Natural killer cell treated with Interleukin-12 subunit alpha and Interleukin-12 subunit beta and Interleukin-15 and Interleukin-18, amount 100 ng/mL, for 72 hours (primary cell): ENCODE measurements at regions not wholly inside any gene's neighbourhood (a gene's known extent, or its start where the extent isn't known, plus 50 kb on each side); places are given as distances from the start of the nearest gene placed in this dataset.
"Not testable (repeated sequence)": the region's sequence is repeated elsewhere in the genome, so short reads cannot be mapped to it uniquely, and the experiment has no call there.

Source experiments
- ATAC-seq, 2 donors: fragments of 150-1000 bp; cut with Tn5 transposase in 1 of 2; sonication (Bioruptor Pico), chemical (Tn5 transposase) in 1 of 2; 2 replicates each; pipeline ENCODE4 v1.10.0; 2021
- DNase-seq: peaks from one replicate; pipeline ENCODE4 v3.0.0; 2022; ENCODE audit warnings: low spot score
- H3K27ac Mint-ChIP-seq, 2 donors: 1 replicate in 1 of 2; 2 replicates in 1 of 2; pipeline ENCODE4 v1.8.0; 2022; ENCODE audit warnings: mixed read lengths in 2 of 2, mild to moderate bottlenecking in 1 of 2, moderate library complexity in 1 of 2
- H3K27me3 Mint-ChIP-seq, 2 donors: 1 replicate in 1 of 2; 2 replicates in 1 of 2; pipeline ENCODE4 v1.8.0; 2022; ENCODE audit warnings: mixed read lengths in 2 of 2
- H3K36me3 Mint-ChIP-seq: one replicate; pipeline ENCODE4 v1.8.0; 2022; ENCODE audit warnings: mixed read lengths
- H3K4me1 Mint-ChIP-seq, 2 donors: 1 replicate in 1 of 2; 2 replicates in 1 of 2; pipeline ENCODE4 v1.8.0; 2022; ENCODE audit warnings: low read depth in 2 of 2, mixed read lengths in 2 of 2, mild to moderate bottlenecking in 1 of 2
- H3K4me3 Mint-ChIP-seq: one replicate; pipeline ENCODE4 v1.8.0; 2022; ENCODE audit warnings: mixed read lengths
- H3K9me3 Mint-ChIP-seq: 2 replicates; pipeline ENCODE4 v1.8.0; 2022; ENCODE audit warnings: mixed read lengths

GRCh38 chr1:198846556-198846955 lies 207.7 kb downstream of the PTPRC start:
- H3K9me3 Mint-ChIP-seq = no peaks in the 10 kb centered on the region
- H3K36me3 Mint-ChIP-seq = peaks cover 21% of the 10 kb centered on the region

GRCh38 chr1:198848206-198848605 lies 209.4 kb downstream of the PTPRC start:
- Mint-ChIP-seq H3K4me1 (peaks cover 0 to 3% of the 10 kb centered on the region in 2 donors), H3K9me3 (no peaks in the 10 kb centered on the region), H3K4me3 (no peak overlapping the region), H3K27ac (peak overlapping the region in 1 of 2 donors; percentile 42), H3K27me3 (no peaks in the 10 kb centered on the region), H3K36me3 (peaks cover 26% of the 10 kb centered on the region)
- DNase-seq (no peak), ATAC-seq (no peak)

More at GRCh38 chr1:198846556-198846955, 207.7 kb downstream of the PTPRC start:
- Mint-ChIP-seq H3K4me1 (no peaks in the 10 kb centered on the region), H3K4me3 (no peak overlapping the region), H3K27me3 (no peaks in the 10 kb centered on the region), H3K27ac (no peak overlapping the region)
- DNase-seq (no peak), ATAC-seq (no peak)

DNA sequence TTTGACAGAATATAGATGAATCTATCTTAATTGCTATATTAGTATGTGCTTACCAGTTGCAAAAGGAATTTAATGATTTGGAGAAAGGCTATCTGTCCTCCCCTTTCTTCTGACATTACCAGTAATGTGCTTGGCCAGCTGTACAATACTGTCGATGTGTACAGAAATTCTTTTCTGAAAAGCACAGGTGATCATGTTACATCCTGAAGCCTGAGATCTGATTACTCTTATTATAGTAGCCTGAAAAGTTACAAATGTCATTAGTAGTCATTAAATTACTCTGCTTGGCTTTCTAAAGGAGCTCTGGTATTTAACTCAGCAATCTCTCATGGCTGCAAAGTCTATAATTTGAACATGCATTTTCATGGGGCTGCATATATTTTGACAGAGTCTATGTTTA lies 209.8 kb downstream of the PTPRC start:
- ATAC-seq = no peak

DNA sequence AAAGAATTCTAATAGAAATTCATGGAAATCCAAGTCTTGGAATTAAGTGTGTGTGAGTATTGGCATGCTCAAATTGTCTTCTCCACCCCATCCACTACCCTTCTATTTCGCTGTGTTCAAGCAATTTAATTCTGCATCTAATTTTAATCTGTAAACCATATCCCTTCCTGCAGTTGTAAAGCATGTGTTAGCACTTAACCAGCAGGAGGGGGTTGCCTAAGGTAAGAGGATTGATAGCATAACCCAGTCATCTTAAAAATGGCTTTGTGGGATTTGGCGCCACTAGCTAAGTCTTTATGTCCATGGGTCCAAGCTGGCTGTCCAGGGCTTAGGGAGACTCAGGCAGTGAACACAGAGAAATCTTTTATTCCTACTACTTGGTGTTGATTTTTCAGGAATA lies 210.3 kb downstream of the PTPRC start:
- no peaks in the 10 kb centered on the region for H3K27me3 Mint-ChIP-seq

More for the DNA sequence above, 209.8 kb downstream of the PTPRC start:
- H3K4me1 Mint-ChIP-seq = peaks cover 0 to 3% of the 10 kb centered on the region in 2 donors
- no peaks in the 10 kb centered on the region for H3K27me3 Mint-ChIP-seq
- DNase-seq = no peak
- no peak overlapping the region for H3K27ac Mint-ChIP-seq
- H3K9me3 Mint-ChIP-seq = no peaks in the 10 kb centered on the region
- no peak overlapping the region for H3K4me3 Mint-ChIP-seq
- peaks cover 26% of the 10 kb centered on the region for H3K36me3 Mint-ChIP-seq

GRCh38 chr1:198850196-198850595 lies 211.4 kb downstream of the PTPRC start:
- DNase-seq (no peak), ATAC-seq (no peak)
- H3K36me3 Mint-ChIP-seq = peaks cover 32% of the 10 kb centered on the region
- H3K9me3 Mint-ChIP-seq = no peaks in the 10 kb centered on the region
- no peak overlapping the region for H3K27ac Mint-ChIP-seq
- H3K4me3 Mint-ChIP-seq = no peak overlapping the region
- no peaks in the 10 kb centered on the region for H3K27me3 Mint-ChIP-seq
- H3K4me1 Mint-ChIP-seq = peaks cover 0 to 6% of the 10 kb centered on the region in 2 donors

More for the DNA sequence above, 210.3 kb downstream of the PTPRC start:
- H3K4me3 Mint-ChIP-seq = no peak overlapping the region
- peaks cover 30% of the 10 kb centered on the region for H3K36me3 Mint-ChIP-seq
- H3K4me1 Mint-ChIP-seq = peaks cover 0 to 3% of the 10 kb centered on the region in 2 donors
- ATAC-seq (no peak), DNase-seq (no peak)
- no peak overlapping the region for H3K27ac Mint-ChIP-seq
- no peaks in the 10 kb centered on the region for H3K9me3 Mint-ChIP-seq

GRCh38 chr1:198850966-198851365 lies 212.1 kb downstream of the PTPRC start:
- not testable (repeated sequence) for H3K27me3 Mint-ChIP-seq, H3K27ac Mint-ChIP-seq, H3K9me3 Mint-ChIP-seq, H3K4me1 Mint-ChIP-seq, ATAC-seq, H3K4me3 Mint-ChIP-seq, DNase-seq
- H3K36me3 Mint-ChIP-seq = peaks cover 29% of the 10 kb centered on the region

GRCh38 chr1:198856601-198857000 lies 217.8 kb downstream of the PTPRC start:
- DNase-seq = no peak
- Mint-ChIP-seq H3K4me1 (peaks cover 14 to 17% of the 10 kb centered on the region in 2 donors), H3K27ac (peak overlapping the region in 1 of 2 donors; percentile 25), H3K4me3 (no peak overlapping the region), H3K9me3 (no peaks in the 10 kb centered on the region), H3K27me3 (no peaks in the 10 kb centered on the region), H3K36me3 (peaks cover 36% of the 10 kb centered on the region)
- no peak for ATAC-seq

GRCh38 chr1:198858033-198858432 lies 219.2 kb downstream of the PTPRC start:
- ATAC-seq (no peak), DNase-seq (no peak)
- Mint-ChIP-seq H3K36me3 (peaks cover 32% of the 10 kb centered on the region), H3K27ac (no peak overlapping the region), H3K4me1 (peaks cover 17% of the 10 kb centered on the region in 2 donors), H3K9me3 (no peaks in the 10 kb centered on the region), H3K4me3 (no peak overlapping the region), H3K27me3 (no peaks in the 10 kb centered on the region)

DNA sequence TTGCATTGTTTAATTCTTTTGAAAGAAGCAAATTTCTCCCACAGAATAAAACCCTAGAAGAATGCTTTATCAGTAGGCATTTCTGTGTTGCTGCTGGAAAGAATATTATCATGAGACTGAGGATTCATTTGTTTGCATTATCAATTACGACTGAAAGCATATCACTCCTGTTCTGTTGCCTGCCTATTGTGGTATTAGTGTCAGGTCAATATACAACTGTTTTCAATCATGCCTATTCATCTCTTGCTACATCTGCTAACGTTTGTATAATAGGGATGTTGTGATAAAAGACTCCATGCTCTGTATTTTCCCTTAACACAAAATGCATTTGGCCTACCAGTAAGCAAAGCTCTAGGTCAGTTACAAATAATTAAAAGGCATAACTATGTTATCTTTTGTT lies 221.5 kb downstream of the PTPRC start:
- DNase-seq (no peak), ATAC-seq (no peak)
- H3K4me3 Mint-ChIP-seq = no peak overlapping the region
- peaks cover 14 to 17% of the 10 kb centered on the region in 2 donors for H3K4me1 Mint-ChIP-seq
- no peak overlapping the region for H3K27ac Mint-ChIP-seq
- H3K9me3 Mint-ChIP-seq = no peaks in the 10 kb centered on the region
- H3K27me3 Mint-ChIP-seq = no peaks in the 10 kb centered on the region
- H3K36me3 Mint-ChIP-seq = peaks cover 23% of the 10 kb centered on the region

DNA sequence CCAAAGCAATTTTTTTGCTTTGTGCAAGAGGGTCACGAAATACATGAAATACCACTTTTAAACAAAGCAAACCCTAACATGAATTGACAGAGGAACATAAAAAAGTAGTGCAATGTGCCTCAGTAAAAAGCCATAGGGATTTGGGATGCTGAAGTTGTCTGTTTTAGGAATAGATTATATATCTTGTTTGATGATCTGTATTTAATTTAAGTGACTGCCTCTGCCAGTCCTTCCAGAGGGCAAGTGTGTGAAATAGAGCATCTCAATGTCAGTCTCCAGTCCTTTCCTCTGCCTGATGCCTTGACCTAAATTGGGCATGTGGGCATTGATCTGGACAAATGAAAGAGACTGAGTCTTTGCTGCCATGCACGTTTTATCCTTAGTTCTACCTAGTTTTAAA lies 222.8 kb downstream of the PTPRC start:
- DNase-seq (no peak), ATAC-seq (no peak)
- peaks cover 10 to 17% of the 10 kb centered on the region in 2 donors for H3K4me1 Mint-ChIP-seq
- H3K9me3 Mint-ChIP-seq = no peaks in the 10 kb centered on the region
- peaks cover 19% of the 10 kb centered on the region for H3K36me3 Mint-ChIP-seq
- H3K27me3 Mint-ChIP-seq = no peaks in the 10 kb centered on the region
- no peak overlapping the region for H3K4me3 Mint-ChIP-seq
- H3K27ac Mint-ChIP-seq = no peak overlapping the region

- no peaks in the 10 kb centered on the region for H3K27me3 Mint-ChIP-seq
Measured at GRCh38 chr1:198864695-198865094, 225.9 kb downstream of the PTPRC start.

GRCh38 chr1:198865319-198865718 lies 226.5 kb downstream of the PTPRC start:
- DNase-seq = no peak
- Mint-ChIP-seq H3K27ac (no peak overlapping the region), H3K36me3 (no peaks in the 10 kb centered on the region), H3K4me3 (no peak overlapping the region), H3K27me3 (no peaks in the 10 kb centered on the region), H3K9me3 (no peaks in the 10 kb centered on the region), H3K4me1 (peaks cover 8 to 12% of the 10 kb centered on the region in 2 donors)
- ATAC-seq = no peak

More at GRCh38 chr1:198864695-198865094, 225.9 kb downstream of the PTPRC start:
- H3K36me3 Mint-ChIP-seq = no peaks in the 10 kb centered on the region
- H3K27ac Mint-ChIP-seq = no peak overlapping the region
- no peak overlapping the region for H3K4me3 Mint-ChIP-seq
- DNase-seq (no peak), ATAC-seq (no peak)
- H3K4me1 Mint-ChIP-seq = peaks cover 8 to 12% of the 10 kb centered on the region in 2 donors
- H3K9me3 Mint-ChIP-seq = no peaks in the 10 kb centered on the region

DNA sequence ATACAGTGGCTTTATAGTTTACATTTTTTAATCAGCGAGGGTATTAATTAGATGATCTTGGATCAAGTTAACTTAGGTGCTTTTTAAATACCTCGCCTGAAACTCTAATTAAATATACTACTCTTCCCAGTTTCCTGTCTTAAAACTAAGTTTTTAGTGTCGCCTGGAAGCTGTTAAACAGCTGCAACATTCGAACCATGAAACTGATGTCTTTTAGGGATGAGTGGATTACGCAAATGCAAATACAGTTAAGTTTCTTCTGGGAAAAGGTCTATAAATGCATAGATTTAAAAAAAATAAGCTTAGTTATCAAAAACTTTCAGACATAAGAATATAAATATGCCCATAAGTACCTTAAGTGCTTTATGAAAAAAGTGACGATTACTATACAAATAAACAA lies 228.3 kb downstream of the PTPRC start:
- Mint-ChIP-seq H3K4me3 (no peak overlapping the region), H3K4me1 (peaks cover 6 to 11% of the 10 kb centered on the region in 2 donors), H3K9me3 (no peaks in the 10 kb centered on the region), H3K27me3 (no peaks in the 10 kb centered on the region), H3K36me3 (no peaks in the 10 kb centered on the region), H3K27ac (peak overlapping the region in 1 of 2 donors; percentile 62)
- DNase-seq (no peak), ATAC-seq (no peak)

GRCh38 chr1:198873696-198874230 lies 234.9 kb downstream of the PTPRC start:
- H3K9me3 Mint-ChIP-seq = peaks cover 6% of the 10 kb centered on the region
- H3K4me1 Mint-ChIP-seq = peaks cover 20 to 29% of the 10 kb centered on the region in 2 donors
- no peak for DNase-seq
- no peak for ATAC-seq
- no peak overlapping the region for H3K27ac Mint-ChIP-seq
- peaks cover 28% of the 10 kb centered on the region for H3K36me3 Mint-ChIP-seq
- H3K27me3 Mint-ChIP-seq = no peaks in the 10 kb centered on the region
- H3K4me3 Mint-ChIP-seq = no peak overlapping the region

- peaks cover 47% of the 10 kb centered on the region for H3K36me3 Mint-ChIP-seq
- ATAC-seq = no peak
- peaks cover 35 to 52% of the 10 kb centered on the region in 2 donors for H3K4me1 Mint-ChIP-seq
Measured at GRCh38 chr1:198876371-198876871, 237.6 kb downstream of the PTPRC start.

More at GRCh38 chr1:198876371-198876871, 237.6 kb downstream of the PTPRC start:
- Mint-ChIP-seq H3K9me3 (peaks cover 7% of the 10 kb centered on the region), H3K27ac (no peak overlapping the region), H3K4me3 (no peak overlapping the region), H3K27me3 (no peaks in the 10 kb centered on the region)
- no peak for DNase-seq
